ENCODE measurements at regions not wholly inside any gene's neighbourhood (a gene's known extent, or its start where the extent isn't known, plus 50 kb on each side); places are given as distances from the start of the nearest gene placed in this dataset.

- no peak overlapping the region for H3K4me3 ChIP-seq (ENCODE audit: low read depth, low read length)
- TF ChIP-seq, protein P1, sequence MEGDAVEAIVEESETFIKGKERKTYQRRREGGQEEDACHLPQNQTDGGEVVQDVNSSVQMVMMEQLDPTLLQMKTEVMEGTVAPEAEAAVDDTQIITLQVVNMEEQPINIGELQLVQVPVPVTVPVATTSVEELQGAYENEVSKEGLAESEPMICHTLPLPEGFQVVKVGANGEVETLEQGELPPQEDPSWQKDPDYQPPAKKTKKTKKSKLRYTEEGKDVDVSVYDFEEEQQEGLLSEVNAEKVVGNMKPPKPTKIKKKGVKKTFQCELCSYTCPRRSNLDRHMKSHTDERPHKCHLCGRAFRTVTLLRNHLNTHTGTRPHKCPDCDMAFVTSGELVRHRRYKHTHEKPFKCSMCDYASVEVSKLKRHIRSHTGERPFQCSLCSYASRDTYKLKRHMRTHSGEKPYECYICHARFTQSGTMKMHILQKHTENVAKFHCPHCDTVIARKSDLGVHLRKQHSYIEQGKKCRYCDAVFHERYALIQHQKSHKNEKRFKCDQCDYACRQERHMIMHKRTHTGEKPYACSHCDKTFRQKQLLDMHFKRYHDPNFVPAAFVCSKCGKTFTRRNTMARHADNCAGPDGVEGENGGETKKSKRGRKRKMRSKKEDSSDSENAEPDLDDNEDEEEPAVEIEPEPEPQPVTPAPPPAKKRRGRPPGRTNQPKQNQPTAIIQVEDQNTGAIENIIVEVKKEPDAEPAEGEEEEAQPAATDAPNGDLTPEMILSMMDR (conservative IDR thresholded peaks at IDR 0.05; ENCODE audit: low read depth, low read length) = no peak
- DNase-seq (ENCODE audit: low read depth) = no peak
These were observed 310.3 kb downstream of the GABRG2 start for GRCh38 chr5:162377895-162378294.

DNA sequence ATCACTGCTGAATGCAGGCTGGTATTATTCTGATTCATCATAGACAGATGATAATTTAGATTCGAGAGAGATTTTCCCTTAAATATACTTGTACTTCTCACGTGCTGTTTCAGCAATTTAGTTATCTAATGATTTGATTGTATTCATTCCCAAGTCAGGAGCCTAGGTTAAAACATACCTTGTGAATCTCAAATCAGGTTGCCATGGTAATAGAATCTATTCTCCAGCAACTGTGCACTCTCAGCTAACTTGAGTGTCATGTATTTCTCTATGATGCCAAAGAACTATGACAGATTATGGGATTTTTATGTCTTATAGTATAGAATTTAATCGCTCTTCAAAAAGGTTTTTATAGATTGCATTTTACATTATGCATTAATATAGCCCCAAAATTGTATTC, 315.3 kb downstream of the GABRG2 start:
- H3K4me3 ChIP-seq (ENCODE audit: low read depth, low read length) = no peak overlapping the region
- TF ChIP-seq, protein P1 (conservative IDR thresholded peaks at IDR 0.05; ENCODE audit: low read depth, low read length) = no peak
- no peak for DNase-seq (ENCODE audit: low read depth)

DNA sequence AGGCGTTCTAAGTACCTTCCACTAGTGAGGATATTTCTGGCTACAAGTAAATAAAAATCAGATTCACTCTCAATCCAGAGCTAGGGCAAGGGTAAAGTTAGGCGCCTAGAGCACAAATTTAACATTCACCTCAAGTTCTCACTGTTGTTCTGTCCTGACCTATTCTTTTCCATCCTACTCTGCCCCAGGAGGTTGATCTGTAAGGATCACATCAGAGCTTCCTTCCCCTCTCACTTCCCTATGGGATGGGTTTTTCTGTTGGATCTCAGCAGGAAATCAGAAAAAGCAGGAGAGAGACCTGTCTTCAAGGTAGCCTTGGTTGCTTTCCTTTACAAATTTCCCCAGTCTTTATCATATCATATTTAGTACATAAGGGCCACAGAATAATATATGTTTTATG, 316.7 kb downstream of the GABRG2 start:
- no peak for DNase-seq (ENCODE audit: low read depth)
- TF ChIP-seq, protein P1 (conservative IDR thresholded peaks at IDR 0.05; ENCODE audit: low read depth, low read length) = no peak
- no peak overlapping the region for H3K4me3 ChIP-seq (ENCODE audit: low read depth, low read length)

DNA sequence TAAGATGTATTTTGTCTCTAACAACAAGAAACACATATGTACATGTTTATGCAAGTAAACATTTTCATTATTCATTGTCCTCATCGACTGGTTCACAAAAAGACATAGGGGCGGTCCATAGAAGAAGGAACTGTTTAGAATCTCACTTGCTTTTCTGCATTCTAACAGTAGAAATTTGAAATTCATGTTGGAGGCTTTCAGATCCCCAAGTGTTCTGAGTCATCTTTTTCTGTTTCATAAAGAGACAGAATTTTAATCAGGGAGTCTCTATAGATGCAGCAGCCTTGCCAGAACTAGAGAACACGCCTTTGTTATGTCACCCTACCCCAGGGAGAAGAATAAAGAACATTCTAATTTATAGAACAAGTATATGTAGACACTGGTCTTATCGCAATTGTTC, 324.3 kb downstream of the GABRG2 start:
- TF ChIP-seq, protein P1 (conservative IDR thresholded peaks at IDR 0.05; ENCODE audit: low read depth, low read length) = no peak
- no peak overlapping the region for H3K4me3 ChIP-seq (ENCODE audit: low read depth, low read length)
- no peak for DNase-seq (ENCODE audit: low read depth)

DNA sequence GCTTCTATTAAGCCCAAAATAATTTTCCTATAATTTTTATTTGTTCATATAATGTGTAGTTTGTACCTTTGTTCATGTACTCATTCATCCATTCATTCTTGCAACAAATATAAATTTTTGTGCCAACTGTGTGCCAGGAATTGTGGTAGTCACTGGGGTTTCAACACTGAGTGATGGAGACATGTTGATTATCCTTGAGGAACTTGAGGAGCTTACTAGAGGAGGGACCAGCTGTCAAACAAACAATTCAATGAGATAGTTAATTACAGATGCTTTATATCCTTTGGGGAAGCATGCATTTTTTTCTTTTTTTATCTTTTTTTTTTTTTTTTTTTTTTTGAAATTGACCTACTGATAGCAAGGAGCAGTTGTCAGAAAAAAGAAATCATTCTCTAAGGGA, 324.8 kb downstream of the GABRG2 start:
- TF ChIP-seq, protein P1 (conservative IDR thresholded peaks at IDR 0.05; ENCODE audit: low read depth, low read length) = no peak
- no peak for DNase-seq (ENCODE audit: low read depth)
- H3K4me3 ChIP-seq (ENCODE audit: low read depth, low read length) = no peak overlapping the region

DNA sequence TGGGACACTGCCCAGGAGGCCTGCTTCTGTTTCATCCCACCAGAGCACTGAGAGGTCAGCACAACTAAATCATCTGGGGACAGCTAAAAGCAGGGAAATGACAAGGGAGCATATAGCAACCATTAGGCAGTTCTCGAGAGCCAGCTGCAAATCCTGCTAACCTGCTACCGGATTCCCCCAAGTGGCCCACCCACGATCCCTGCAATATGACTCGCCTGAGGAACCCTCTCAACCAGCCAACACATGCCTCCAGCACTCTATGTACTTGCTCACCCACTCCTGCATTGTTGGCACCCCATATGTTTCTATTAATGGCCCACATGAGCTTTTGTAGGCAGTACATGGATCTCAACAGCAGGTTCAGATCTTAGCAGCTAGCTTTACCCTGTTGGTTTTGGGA, 326.0 kb downstream of the GABRG2 start:
- no peak overlapping the region for H3K4me3 ChIP-seq (ENCODE audit: low read depth, low read length)
- TF ChIP-seq, protein P1 (conservative IDR thresholded peaks at IDR 0.05; ENCODE audit: low read depth, low read length) = no peak

GRCh38 chr5:162407614-162408013, 340.0 kb downstream of the GABRG2 start:
- DNase-seq (ENCODE audit: low read depth) = no peak
- TF ChIP-seq, protein P1 (conservative IDR thresholded peaks at IDR 0.05; ENCODE audit: low read depth, low read length) = no peak
- no peak overlapping the region for H3K4me3 ChIP-seq (ENCODE audit: low read depth, low read length)

More for the DNA sequence above, 326.0 kb downstream of the GABRG2 start:
- DNase-seq (ENCODE audit: low read depth) = no peak
